Adrenal gland (tissue), 9 donors: ENCODE measurements at regions not wholly inside any gene's neighbourhood (a gene's known extent, or its start where the extent isn't known, plus 50 kb on each side); places are given as distances from the start of the nearest gene placed in this dataset.

ENCODE experiments used
- DNase-seq, 7 donors: peaks; one replicate each; pipeline ENCODE4 v3.0.0-alpha.2; 2019 to 2020
- H3K27ac ChIP-seq, 5 donors: fragments of 200-600 bp; sonication (generic) in 4 of 5; 1 replicate in 3 of 5; 2 replicates in 2 of 5; pipeline versions ENCODE4 v1.5.1 to v1.8.0; 2016 to 2020; ENCODE audit warnings: mild to moderate bottlenecking in 1 of 5
- H3K27me3 ChIP-seq: fragments of 200-600 bp; 2 replicates; pipeline ENCODE4 v1.8.0; 2021
- H3K36me3 ChIP-seq, 2 donors: fragments of 200-600 bp; replicated peaks in 1 of 2; 1 replicate in 1 of 2; 2 replicates in 1 of 2; pipeline versions ENCODE4 v1.5.1 to v1.8.0; 2018 to 2022
- H3K4me1 ChIP-seq, 2 donors: fragments of 200-600 bp; replicated peaks in 1 of 2; 1 replicate in 1 of 2; 2 replicates in 1 of 2; pipeline versions ENCODE4 v1.5.1 to v1.8.0; 2018 to 2021
- H3K4me3 ChIP-seq, 4 donors: fragments of 200-600 bp; sonication (generic) in 3 of 4; one replicate each; pipeline ENCODE4 v1.5.1; 2016 to 2018
- H3K9me3 ChIP-seq, 3 donors: fragments of 200-600 bp; sonication (generic) in 1 of 3; replicated peaks in 1 of 3; 1 replicate in 2 of 3; 2 replicates in 1 of 3; pipeline versions ENCODE4 v1.5.1 to v1.8.0; 2016 to 2021
- CTCF ChIP-seq, 6 experiments: fragments of 450-650 bp in 4 of 6; fragments of 200-600 bp in 2 of 6; sonication (generic) in 1 of 6; IDR thresholded peaks; 1 replicate in 5 of 6; 2 replicates in 1 of 6; pipeline versions ENCODE4 v1.5.1 to v1.8.0; 2016 to 2021; ENCODE audit warnings: antibody characterized with exemption in 6 of 6, mild to moderate bottlenecking in 2 of 6, moderate library complexity in 1 of 6
- POLR2A ChIP-seq, 2 donors: fragments of 450-650 bp; IDR thresholded peaks; one replicate each; pipeline ENCODE4 v1.6.1; 2017; ENCODE audit warnings: antibody characterized with exemption in 2 of 2, mild to moderate bottlenecking in 2 of 2, moderate library complexity in 1 of 2
- WGBS, 4 donors: extraction: QIAGEN DNeasy Blood & Tissue Kit in 2 of 4; methylation state at CpG; one replicate each; pipeline versions ENCODE4 v1.1.5 to v1.1.7; 2013 to 2017; 5-methylcytosine and 5-hydroxymethylcytosine counted together
- intact Hi-C, 2 donors: fragments of 100-400 bp; cut with DNase I; formaldehyde crosslinking; loops; one replicate each; pipeline versions ENCODE4 v1.14.1 to v1.15.0; 2022 to 2023
- donor health status: healthy with polysubstance abuse.
- donor health status: Bipolar disorder and iron deficiency.
- donor health status: DM: yes; HTN: yes; CAD: no.
- donor health status: DM: no; HTN: no; CAD: no.
- donor health status: DM: no; HTN: no; CAD: no.

GRCh38 chr13:68872338-68872737, 1235.3 kb upstream of the ATXN8OS start:
- TF ChIP-seq CTCF (IDR thresholded peaks at IDR 0.05) = no peak
- no peak for TF ChIP-seq POLR2A (IDR thresholded peaks at IDR 0.05)
- H3K27me3 ChIP-seq = no peaks in the 10 kb centered on the region
- H3K36me3 ChIP-seq = no peaks in the 10 kb centered on the region
- no peak overlapping the region for H3K27ac ChIP-seq
- WGBS, 4 donors = 75 to 90% (median 85%) methylated on average over 2 of the region's 2 CpGs
- no peak for DNase-seq
- H3K4me3 ChIP-seq = no peak overlapping the region
- no peaks in the 10 kb centered on the region for H3K9me3 ChIP-seq
- intact Hi-C loops = no loop called here
- no peaks in the 10 kb centered on the region for H3K4me1 ChIP-seq

DNA sequence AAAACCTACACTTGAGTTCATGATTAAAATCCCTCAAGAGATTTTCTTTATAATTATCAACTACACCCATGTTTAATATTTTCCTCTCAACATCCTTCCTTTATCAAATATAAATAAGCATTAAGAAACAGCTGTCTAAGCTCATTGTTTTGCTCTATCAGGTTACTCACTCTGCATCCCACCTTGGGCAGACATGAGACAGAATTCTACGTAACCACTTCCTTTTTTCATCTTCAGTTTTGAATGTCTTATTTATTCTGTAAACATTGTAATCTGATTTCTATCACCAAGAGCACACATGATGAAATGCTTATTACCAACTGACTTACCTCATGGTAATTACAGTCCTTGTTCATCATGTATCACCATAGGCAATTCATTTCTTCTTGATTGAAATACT, 1256.6 kb upstream of the ATXN8OS start:
- H3K4me1 ChIP-seq = no peaks in the 10 kb centered on the region
- H3K9me3 ChIP-seq = no peaks in the 10 kb centered on the region
- no peak overlapping the region for H3K27ac ChIP-seq
- intact Hi-C loops = no loop called here
- no peak for DNase-seq
- 70 to 77% (median 74%) methylated on average over 1 of the region's 1 CpG for WGBS, 4 donors
- H3K36me3 ChIP-seq = no peaks in the 10 kb centered on the region
- H3K27me3 ChIP-seq = no peaks in the 10 kb centered on the region
- no peak overlapping the region for H3K4me3 ChIP-seq
- TF ChIP-seq CTCF (IDR thresholded peaks at IDR 0.05) = no peak
- TF ChIP-seq POLR2A (IDR thresholded peaks at IDR 0.05) = no peak

GRCh38 chr13:68850160-68850559, 1257.5 kb upstream of the ATXN8OS start:
- DNase-seq = no peak
- no peaks in the 10 kb centered on the region for H3K4me1 ChIP-seq
- H3K9me3 ChIP-seq = no peaks in the 10 kb centered on the region
- no peak for TF ChIP-seq CTCF (IDR thresholded peaks at IDR 0.05)
- no peak for TF ChIP-seq POLR2A (IDR thresholded peaks at IDR 0.05)
- H3K27ac ChIP-seq = no peak overlapping the region
- no peaks in the 10 kb centered on the region for H3K36me3 ChIP-seq
- intact Hi-C loops = no loop called here
- 69 to 71% (median 70%) methylated on average over 3 of the region's 3 CpGs for WGBS, 4 donors
- no peaks in the 10 kb centered on the region for H3K27me3 ChIP-seq
- no peak overlapping the region for H3K4me3 ChIP-seq

- H3K4me3 ChIP-seq = no peak overlapping the region
- H3K4me1 ChIP-seq = no peaks in the 10 kb centered on the region
- H3K36me3 ChIP-seq = no peaks in the 10 kb centered on the region
- TF ChIP-seq POLR2A (IDR thresholded peaks at IDR 0.05) (no peak), CTCF (IDR thresholded peaks at IDR 0.05) (no peak)
- intact Hi-C loops = no loop called here
- no peaks in the 10 kb centered on the region for H3K27me3 ChIP-seq
- no peaks in the 10 kb centered on the region for H3K9me3 ChIP-seq
- no peak for DNase-seq
- 31 to 48% (median 34%) methylated on average over 1 of the region's 1 CpG for WGBS, 4 donors
- H3K27ac ChIP-seq = no peak overlapping the region
Measured at GRCh38 chr13:68846663-68847062, 1261.0 kb upstream of the ATXN8OS start.
